ENCODE measurements at regions not wholly inside any gene's neighbourhood (a gene's known extent, or its start where the extent isn't known, plus 50 kb on each side); places are given as distances from the start of the nearest gene placed in this dataset.

GRCh38 chr11:19661827-19662226, 50.8 kb upstream of the NAV2 start:
- no peak for DNase-seq (ENCODE audit: low read depth in 2 of 2)

- no peak for DNase-seq (ENCODE audit: low read depth in 2 of 2)
These were observed 52.6 kb upstream of the NAV2 start for GRCh38 chr11:19660076-19660475.

GRCh38 chr11:19659529-19659928, 53.1 kb upstream of the NAV2 start:
- no peak for DNase-seq (ENCODE audit: low read depth in 2 of 2)

- DNase-seq (ENCODE audit: low read depth in 2 of 2) = no peak
These were observed 54.3 kb upstream of the NAV2 start for GRCh38 chr11:19658344-19658743.

GRCh38 chr11:19656140-19656541, 56.5 kb upstream of the NAV2 start:
- DNase-seq (ENCODE audit: low read depth in 2 of 2) = no peak

- no peak for DNase-seq (ENCODE audit: low read depth in 2 of 2)
These were observed 59.8 kb upstream of the NAV2 start for GRCh38 chr11:19652623-19653375.

- no peak for DNase-seq (ENCODE audit: low read depth in 2 of 2)
These were observed 61.0 kb upstream of the NAV2 start for GRCh38 chr11:19651653-19652052.

GRCh38 chr11:19651028-19651427, 61.6 kb upstream of the NAV2 start:
- no peak for DNase-seq (ENCODE audit: low read depth in 2 of 2)

GRCh38 chr11:19650467-19650866, 62.2 kb upstream of the NAV2 start:
- DNase-seq (ENCODE audit: low read depth in 2 of 2) = no peak

GRCh38 chr11:19649751-19650150, 62.9 kb upstream of the NAV2 start:
- DNase-seq (ENCODE audit: low read depth in 2 of 2) = no peak

- DNase-seq (ENCODE audit: low read depth in 2 of 2) = no peak
These were observed 64.3 kb upstream of the NAV2 start for GRCh38 chr11:19648321-19648720.

GRCh38 chr11:19647816-19648215, 64.8 kb upstream of the NAV2 start:
- no peak for DNase-seq (ENCODE audit: low read depth in 2 of 2)

GRCh38 chr11:19646921-19647320, 65.7 kb upstream of the NAV2 start:
- DNase-seq (ENCODE audit: low read depth in 2 of 2) = no peak

- DNase-seq (ENCODE audit: low read depth in 2 of 2) = no peak
These were observed 66.3 kb upstream of the NAV2 start for GRCh38 chr11:19646308-19646707.

- DNase-seq (ENCODE audit: low read depth in 2 of 2) = no peak
These were observed 68.3 kb upstream of the NAV2 start for GRCh38 chr11:19644316-19644715.

GRCh38 chr11:19642185-19643158, 70.2 kb upstream of the NAV2 start:
- DNase-seq (ENCODE audit: low read depth in 2 of 2) = no peak

- no peak for DNase-seq (ENCODE audit: low read depth in 2 of 2)
These were observed 73.0 kb upstream of the NAV2 start for GRCh38 chr11:19639603-19640105.

GRCh38 chr11:19635332-19635731, 77.3 kb upstream of the NAV2 start:
- DNase-seq (ENCODE audit: low read depth in 2 of 2) = no peak

GRCh38 chr11:19633276-19633675, 79.4 kb upstream of the NAV2 start:
- no peak for DNase-seq (ENCODE audit: low read depth in 2 of 2)

GRCh38 chr11:19632499-19632834, 80.2 kb upstream of the NAV2 start:
- no peak for DNase-seq (ENCODE audit: low read depth in 2 of 2)

- no peak for DNase-seq (ENCODE audit: low read depth in 2 of 2)
These were observed 80.7 kb upstream of the NAV2 start for GRCh38 chr11:19631712-19632498.

GRCh38 chr11:19628018-19628417, 84.6 kb upstream of the NAV2 start:
- DNase-seq (ENCODE audit: low read depth in 2 of 2) = no peak
